Lung (tissue), 11 donors: ENCODE measurements at regions not wholly inside any gene's neighbourhood (a gene's known extent, or its start where the extent isn't known, plus 50 kb on each side); places are given as distances from the start of the nearest gene placed in this dataset.

Source experiments
- ATAC-seq: fragments of 200-7000 bp; cut with Tn5 transposase; one replicate; pipeline ENCODE4 v1.9.1; 2020; ENCODE audit warnings: moderate number of reproducible peaks; ENCODE audit not compliant: insufficient read depth, low FRiP score
- DNase-seq, 3 donors: peaks; one replicate each; pipeline ENCODE4 v3.0.0-alpha.2; 2013 to 2017
- H3K27ac ChIP-seq, 2 donors: one replicate each; pipeline ENCODE4 v1.5.1; 2013; ENCODE audit warnings: mild to moderate bottlenecking in 2 of 2, moderate library complexity in 2 of 2, control low read depth in 1 of 2, inconsistent platforms in 1 of 2, low read depth in 1 of 2, low read length in 1 of 2
- H3K27me3 ChIP-seq, 3 donors: one replicate each; pipeline ENCODE4 v1.5.1; 2013; ENCODE audit warnings: low read length in 2 of 3; ENCODE audit not compliant: control insufficient read depth in 3 of 3, insufficient read depth in 3 of 3
- H3K36me3 ChIP-seq, 4 donors: one replicate each; pipeline ENCODE4 v1.5.1; 2013; ENCODE audit warnings: low read length in 4 of 4, mild to moderate bottlenecking in 1 of 4, moderate library complexity in 1 of 4; ENCODE audit not compliant: control insufficient read depth in 4 of 4, insufficient read depth in 4 of 4
- H3K4me1 ChIP-seq, 5 donors: one replicate each; pipeline ENCODE4 v1.5.1; 2013; ENCODE audit warnings: low read length in 5 of 5, mild to moderate bottlenecking in 2 of 5, moderate library complexity in 1 of 5; ENCODE audit not compliant: control insufficient read depth in 5 of 5, insufficient read depth in 5 of 5
- H3K4me3 ChIP-seq: one replicate; pipeline ENCODE4 v1.5.1; 2013; ENCODE audit warnings: mild to moderate bottlenecking, control low read depth, moderate library complexity
- H3K9ac ChIP-seq, 2 donors: one replicate each; pipeline ENCODE4 v1.5.1; 2013; ENCODE audit warnings: low read length in 2 of 2, control low read depth in 1 of 2; ENCODE audit not compliant: insufficient read depth in 1 of 2
- H3K9me3 ChIP-seq, 4 donors: one replicate each; pipeline ENCODE4 v1.5.1; 2013; ENCODE audit warnings: low read length in 3 of 4, mild to moderate bottlenecking in 1 of 4, moderate library complexity in 1 of 4; ENCODE audit not compliant: control insufficient read depth in 4 of 4, insufficient read depth in 3 of 4
- WGBS, 2 donors: extraction: QIAGEN DNeasy Blood & Tissue Kit; methylation state at CpG; one replicate each; pipeline ENCODE4 v1.1.7; 2013; 5-methylcytosine and 5-hydroxymethylcytosine counted together
- TF ChIP-seq, protein P1 (sequence below): IDR thresholded peaks from 2 replicates; pipeline ENCODE4 v1.5.1; 2012; ENCODE audit warnings: mild to moderate bottlenecking; ENCODE audit errors: control extremely low read depth, extremely low read depth
- donor health status: control.
- donor health status: control.
- donor health status: Bipolar disorder and iron deficiency.
- donor health status: healthy.
- donor health status: DM: yes; HTN: yes; CAD: no.

DNA sequence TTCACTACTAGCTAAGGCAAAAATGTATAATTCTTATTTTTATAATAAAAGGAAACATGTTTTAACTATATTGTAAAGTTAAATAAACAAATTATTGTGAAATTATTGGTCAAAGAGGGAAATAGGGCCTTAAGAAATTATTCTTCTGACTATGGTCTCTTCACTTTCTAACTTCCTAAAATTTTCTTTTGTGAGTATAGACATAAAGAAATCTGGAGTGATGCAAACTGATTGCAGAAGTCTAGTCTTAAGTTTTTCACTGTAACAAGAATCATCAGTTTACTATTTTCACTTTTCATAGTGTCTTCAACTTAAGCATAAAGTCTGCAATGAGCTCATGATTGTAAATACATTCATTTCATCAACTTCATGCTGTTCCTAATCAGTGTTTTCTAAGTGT lies 525.4 kb downstream of the TFEC start:
- no peaks in the 10 kb centered on the region for H3K36me3 ChIP-seq
- ATAC-seq (no peak), DNase-seq (no peak)
- no peaks in the 10 kb centered on the region for H3K4me1 ChIP-seq
- H3K4me3 ChIP-seq, result no peak overlapping the region
- no peaks in the 10 kb centered on the region for H3K27me3 ChIP-seq
- H3K9me3 ChIP-seq, result no peaks in the 10 kb centered on the region
- H3K27ac ChIP-seq, result no peak overlapping the region
- TF ChIP-seq, protein P1, sequence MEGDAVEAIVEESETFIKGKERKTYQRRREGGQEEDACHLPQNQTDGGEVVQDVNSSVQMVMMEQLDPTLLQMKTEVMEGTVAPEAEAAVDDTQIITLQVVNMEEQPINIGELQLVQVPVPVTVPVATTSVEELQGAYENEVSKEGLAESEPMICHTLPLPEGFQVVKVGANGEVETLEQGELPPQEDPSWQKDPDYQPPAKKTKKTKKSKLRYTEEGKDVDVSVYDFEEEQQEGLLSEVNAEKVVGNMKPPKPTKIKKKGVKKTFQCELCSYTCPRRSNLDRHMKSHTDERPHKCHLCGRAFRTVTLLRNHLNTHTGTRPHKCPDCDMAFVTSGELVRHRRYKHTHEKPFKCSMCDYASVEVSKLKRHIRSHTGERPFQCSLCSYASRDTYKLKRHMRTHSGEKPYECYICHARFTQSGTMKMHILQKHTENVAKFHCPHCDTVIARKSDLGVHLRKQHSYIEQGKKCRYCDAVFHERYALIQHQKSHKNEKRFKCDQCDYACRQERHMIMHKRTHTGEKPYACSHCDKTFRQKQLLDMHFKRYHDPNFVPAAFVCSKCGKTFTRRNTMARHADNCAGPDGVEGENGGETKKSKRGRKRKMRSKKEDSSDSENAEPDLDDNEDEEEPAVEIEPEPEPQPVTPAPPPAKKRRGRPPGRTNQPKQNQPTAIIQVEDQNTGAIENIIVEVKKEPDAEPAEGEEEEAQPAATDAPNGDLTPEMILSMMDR, result no peak
- no peak overlapping the region for H3K9ac ChIP-seq

DNA sequence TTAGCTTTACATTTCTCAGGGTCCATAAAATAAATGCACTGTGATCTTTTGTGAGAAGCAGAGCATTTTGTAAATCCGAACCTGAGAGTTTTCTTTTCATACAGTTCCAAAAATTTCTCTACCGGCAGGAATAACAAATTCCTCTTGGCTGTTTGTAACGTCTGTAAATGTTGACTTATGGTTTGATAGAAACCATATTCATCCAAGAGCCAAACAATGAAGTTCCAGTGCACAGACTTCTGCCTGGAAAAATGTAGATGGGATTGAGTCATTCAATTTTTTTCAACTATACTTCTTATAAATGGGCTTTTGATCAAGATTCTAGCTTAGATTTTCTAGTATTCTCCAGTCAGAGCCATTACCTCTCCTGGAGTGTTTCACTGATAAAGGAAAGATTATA lies 530.6 kb downstream of the TFEC start:
- Histone ChIP-seq H3K9me3 (no peaks in the 10 kb centered on the region), H3K4me1 (no peaks in the 10 kb centered on the region), H3K9ac (no peak overlapping the region), H3K27me3 (no peaks in the 10 kb centered on the region), H3K27ac (no peak overlapping the region), H3K4me3 (no peak overlapping the region), H3K36me3 (no peaks in the 10 kb centered on the region)
- DNase-seq (no peak), ATAC-seq (no peak)
- TF ChIP-seq, protein P1, result no peak
- 63 to 78% methylated on average over 3 of the region's 3 CpGs for WGBS, 2 donors

DNA sequence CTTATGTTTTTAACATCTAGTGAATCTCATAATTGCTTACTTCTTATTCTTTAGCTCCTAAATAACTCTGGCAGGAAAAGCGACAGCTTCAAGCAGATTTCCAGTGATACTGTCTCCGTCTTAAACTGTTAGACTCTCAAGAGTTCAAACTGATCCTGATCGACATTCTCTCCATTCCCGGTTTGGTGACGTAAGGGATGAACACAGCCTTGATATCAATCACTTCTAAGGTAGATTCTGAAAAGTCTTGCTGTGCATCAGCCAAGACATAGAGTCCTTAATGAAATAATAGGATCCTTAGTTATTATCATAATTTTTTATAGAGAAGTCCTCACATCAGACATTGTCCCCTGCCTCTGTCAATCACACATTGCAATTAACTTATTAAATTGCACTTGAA lies 534.6 kb downstream of the TFEC start:
- ATAC-seq (no peak), DNase-seq (no peak)
- 91 to 92% methylated on average over 5 of the region's 5 CpGs for WGBS, 2 donors
- Histone ChIP-seq H3K9me3 (no peaks in the 10 kb centered on the region), H3K9ac (no peak overlapping the region), H3K27ac (no peak overlapping the region), H3K4me1 (peaks cover 0 to 5% (median 0%) of the 10 kb centered on the region in 5 donors), H3K36me3 (no peaks in the 10 kb centered on the region), H3K27me3 (no peaks in the 10 kb centered on the region), H3K4me3 (no peak overlapping the region)
- TF ChIP-seq, protein P1, result no peak

DNA sequence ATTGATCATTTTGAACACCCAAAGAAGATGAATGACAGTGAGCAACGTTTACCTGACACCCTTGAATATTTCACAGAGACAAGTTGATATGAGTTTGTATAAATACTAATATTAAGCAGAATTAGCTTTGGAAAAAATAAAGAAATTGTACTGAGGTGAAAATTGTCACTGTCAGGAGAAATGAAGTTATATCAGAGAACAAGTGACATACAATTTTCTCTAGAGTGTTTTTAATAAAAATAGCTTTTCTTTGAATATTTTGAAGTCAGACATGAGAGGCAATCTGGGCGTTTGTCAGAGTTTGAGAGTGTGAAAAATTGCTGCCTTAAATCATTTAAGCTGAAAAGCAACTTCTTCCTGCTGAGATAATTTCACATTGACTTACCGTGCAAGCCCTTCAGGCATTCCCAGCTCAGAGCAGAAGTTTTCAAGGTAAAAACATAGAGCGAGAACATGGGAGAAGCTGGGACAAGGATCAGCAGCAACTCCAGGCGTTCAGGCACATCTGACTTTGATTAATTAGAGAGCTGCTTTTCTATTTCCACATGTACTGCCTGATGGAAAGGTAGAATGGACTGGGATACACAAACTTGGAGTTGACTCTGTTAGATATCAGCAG lies 535.9 kb downstream of the TFEC start:
- DNase-seq, result no peak
- no peak overlapping the region for H3K27ac ChIP-seq
- ATAC-seq, result no peak

More for the DNA sequence above, 535.9 kb downstream of the TFEC start:
- no peak overlapping the region for H3K9ac ChIP-seq
- WGBS, 2 donors, result 70 to 82% methylated on average over 5 of the region's 5 CpGs
- H3K4me1 ChIP-seq, result peaks cover 0 to 5% (median 0%) of the 10 kb centered on the region in 5 donors
- H3K27me3 ChIP-seq, result no peaks in the 10 kb centered on the region
- no peak overlapping the region for H3K4me3 ChIP-seq
- no peaks in the 10 kb centered on the region for H3K36me3 ChIP-seq
- TF ChIP-seq, protein P1, result no peak
- no peaks in the 10 kb centered on the region for H3K9me3 ChIP-seq
